MV-4-11 (cell line): ENCODE measurements at regions not wholly inside any gene's neighbourhood (a gene's known extent, or its start where the extent isn't known, plus 50 kb on each side); places are given as distances from the start of the nearest gene placed in this dataset.
"Not testable (repeated sequence)": the region's sequence is repeated elsewhere in the genome, so short reads cannot be mapped to it uniquely, and the experiment has no call there.

ENCODE experiments used
- DNase-seq: peaks from one replicate; lab custom pipeline; 2025; lab: John Stamatoyannopoulos, UW

GRCh38 chr21:28421716-28422524 lies 570.8 kb downstream of the LTN1 start:
- DNase-seq = no peak

GRCh38 chr21:28419811-28420210 lies 572.9 kb downstream of the LTN1 start:
- no peak for DNase-seq

GRCh38 chr21:28418726-28419514 lies 573.8 kb downstream of the LTN1 start:
- no peak for DNase-seq

- DNase-seq = peak; percentile 94
Measured at GRCh38 chr21:28410256-28410655, 582.4 kb downstream of the LTN1 start.

- DNase-seq = no peak
Measured at GRCh38 chr21:28402616-28402989, 590.1 kb downstream of the LTN1 start.

- no peak for DNase-seq
Measured at GRCh38 chr21:28397040-28397439, 595.6 kb downstream of the LTN1 start.

- DNase-seq = no peak
Measured at GRCh38 chr21:28396421-28396820, 596.3 kb downstream of the LTN1 start.

- DNase-seq = no peak
Measured at GRCh38 chr21:28393279-28393678, 599.4 kb downstream of the LTN1 start.

GRCh38 chr21:28391938-28392849 lies 600.5 kb downstream of the LTN1 start:
- DNase-seq = no peak

- no peak for DNase-seq
Measured at GRCh38 chr21:28387220-28387619, 605.5 kb downstream of the LTN1 start.

- DNase-seq = no peak
Measured at GRCh38 chr21:28385845-28386244, 606.8 kb downstream of the LTN1 start.

- DNase-seq = not testable (repeated sequence)
Measured at GRCh38 chr21:28381000-28381745, 611.5 kb downstream of the LTN1 start.

GRCh38 chr21:28380241-28380640 lies 612.4 kb downstream of the LTN1 start:
- no peak for DNase-seq

GRCh38 chr21:28378026-28378425 lies 614.7 kb downstream of the LTN1 start:
- DNase-seq = no peak

- DNase-seq = no peak
Measured at GRCh38 chr21:28375708-28376385, 616.8 kb downstream of the LTN1 start.

- no peak for DNase-seq
Measured at GRCh38 chr21:28374881-28375280, 617.8 kb downstream of the LTN1 start.

- no peak for DNase-seq
Measured at GRCh38 chr21:28371713-28372112, 621.0 kb downstream of the LTN1 start.

- no peak for DNase-seq
Measured at GRCh38 chr21:28359300-28359699, 633.4 kb downstream of the LTN1 start.

GRCh38 chr21:28358702-28359101 lies 634.0 kb downstream of the LTN1 start:
- DNase-seq = no peak

- no peak for DNase-seq
Measured at GRCh38 chr21:28358170-28358569, 634.5 kb downstream of the LTN1 start.

GRCh38 chr21:28357743-28358142 lies 634.9 kb downstream of the LTN1 start:
- DNase-seq = no peak
